Upper lobe of right lung (tissue), 1 donor: ENCODE measurements at regions not wholly inside any gene's neighbourhood (a gene's known extent, or its start where the extent isn't known, plus 50 kb on each side); places are given as distances from the start of the nearest gene placed in this dataset.
"Not testable (repeated sequence)": the region's sequence is repeated elsewhere in the genome, so short reads cannot be mapped to it uniquely, and the experiment has no call there.

Experiments
- ATAC-seq: fragments of 200-7000 bp; cut with Tn5 transposase; one replicate; pipeline ENCODE4 v1.9.1; 2020; ENCODE audit warnings: mild to moderate bottlenecking, moderate library complexity
- DNase-seq: peaks from one replicate; pipeline ENCODE4 v3.0.0-alpha.2; 2020
- H3K27ac ChIP-seq: fragments of 200-600 bp; one replicate; pipeline ENCODE4 v1.8.0; 2022
- H3K27me3 ChIP-seq: fragments of 200-600 bp; one replicate; pipeline ENCODE4 v1.8.0; 2022; ENCODE audit warnings: mild to moderate bottlenecking
- H3K36me3 ChIP-seq: fragments of 200-600 bp; one replicate; pipeline ENCODE4 v1.8.0; 2022
- H3K4me1 ChIP-seq: fragments of 200-600 bp; one replicate; pipeline ENCODE4 v1.8.0; 2022
- H3K4me3 ChIP-seq: fragments of 200-600 bp; one replicate; pipeline ENCODE4 v1.8.0; 2022; ENCODE audit warnings: mild to moderate bottlenecking
- H3K9me3 ChIP-seq: fragments of 200-600 bp; one replicate; pipeline ENCODE4 v1.8.0; 2022
- CTCF ChIP-seq: fragments of 200-600 bp; IDR thresholded peaks from one replicate; pipeline ENCODE4 v1.8.0; 2022; ENCODE audit warnings: antibody characterized with exemption
- intact Hi-C: fragments of 100-400 bp; cut with DNase I; formaldehyde crosslinking; loops from one replicate; pipeline ENCODE4 v1.11.0; 2022
- donor health status: DM: no; HTN: yes; CAD: no; lungs with severe emphysema.

- no peak for DNase-seq
- TF ChIP-seq CTCF, result no peak
- Histone ChIP-seq H3K27me3 (no peaks in the 10 kb centered on the region), H3K4me3 (no peak overlapping the region), H3K4me1 (no peaks in the 10 kb centered on the region), H3K36me3 (no peaks in the 10 kb centered on the region), H3K27ac (no peak overlapping the region), H3K9me3 (no peaks in the 10 kb centered on the region)
- ATAC-seq, result no peak
- intact Hi-C loops, result no loop called here
Measured at GRCh38 chr5:92242170-92242569, 859.1 kb upstream of the ARRDC3 start.

GRCh38 chr5:92237896-92238295 is 854.8 kb upstream of the ARRDC3 start:
- DNase-seq, result no peak
- intact Hi-C loops, result no loop called here

GRCh38 chr5:92222449-92222848 is 839.3 kb upstream of the ARRDC3 start:
- Histone ChIP-seq H3K9me3 (no peaks in the 10 kb centered on the region), H3K27me3 (no peaks in the 10 kb centered on the region), H3K4me3 (no peak overlapping the region), H3K4me1 (no peaks in the 10 kb centered on the region), H3K36me3 (no peaks in the 10 kb centered on the region), H3K27ac (no peak overlapping the region)
- DNase-seq, result no peak
- no peak for ATAC-seq
- TF ChIP-seq CTCF, result no peak
- intact Hi-C loops, result no loop called here

More at GRCh38 chr5:92237896-92238295, 854.8 kb upstream of the ARRDC3 start:
- no peak overlapping the region for H3K4me3 ChIP-seq
- TF ChIP-seq CTCF, result no peak
- H3K9me3 ChIP-seq, result no peaks in the 10 kb centered on the region
- no peaks in the 10 kb centered on the region for H3K27me3 ChIP-seq
- H3K4me1 ChIP-seq, result no peaks in the 10 kb centered on the region
- H3K36me3 ChIP-seq, result no peaks in the 10 kb centered on the region
- H3K27ac ChIP-seq, result no peak overlapping the region
- ATAC-seq, result no peak

- H3K27me3 ChIP-seq, H3K9me3 ChIP-seq, DNase-seq, H3K4me1 ChIP-seq, H3K36me3 ChIP-seq, H3K4me3 ChIP-seq, intact Hi-C loops, ATAC-seq, H3K27ac ChIP-seq: not testable (repeated sequence)
Measured at GRCh38 chr5:92216852-92217251, 833.7 kb upstream of the ARRDC3 start.

GRCh38 chr5:92215116-92215515 is 832.0 kb upstream of the ARRDC3 start:
- no peak for TF ChIP-seq CTCF
- Histone ChIP-seq H3K9me3 (no peaks in the 10 kb centered on the region), H3K27ac (no peak overlapping the region), H3K36me3 (no peaks in the 10 kb centered on the region), H3K27me3 (no peaks in the 10 kb centered on the region), H3K4me3 (no peak overlapping the region), H3K4me1 (no peaks in the 10 kb centered on the region)
- ATAC-seq, result no peak
- intact Hi-C loops, result no loop called here
- no peak for DNase-seq

- Histone ChIP-seq H3K4me3 (no peak overlapping the region), H3K27ac (no peak overlapping the region), H3K9me3 (no peaks in the 10 kb centered on the region), H3K36me3 (no peaks in the 10 kb centered on the region), H3K27me3 (no peaks in the 10 kb centered on the region), H3K4me1 (no peaks in the 10 kb centered on the region)
- no peak for TF ChIP-seq CTCF
- no peak for DNase-seq
- ATAC-seq, result no peak
- intact Hi-C loops, result no loop called here
Measured at GRCh38 chr5:92208265-92208664, 825.1 kb upstream of the ARRDC3 start.
